Activated CD4-positive, alpha-beta T cell treated with anti-CD3 and anti-CD28 coated beads, Interleukin-2, amount 10 ng/mL, durations not matched to agents 24 days and 14 days (primary cell): ENCODE measurements at regions not wholly inside any gene's neighbourhood (a gene's known extent, or its start where the extent isn't known, plus 50 kb on each side); places are given as distances from the start of the nearest gene placed in this dataset.
"Not testable (repeated sequence)": the region's sequence is repeated elsewhere in the genome, so short reads cannot be mapped to it uniquely, and the experiment has no call there.

Experiments
- DNase-seq: peaks from one replicate; pipeline ENCODE4 v3.0.0; 2022
- H3K27ac Mint-ChIP-seq: one replicate; pipeline ENCODE4 v1.8.0; 2022; ENCODE audit warnings: mild to moderate bottlenecking, mixed read lengths
- H3K27me3 Mint-ChIP-seq: one replicate; pipeline ENCODE4 v1.8.0; 2022; ENCODE audit warnings: mixed read lengths
- H3K36me3 Mint-ChIP-seq: one replicate; pipeline ENCODE4 v1.8.0; 2022; ENCODE audit warnings: low read depth, mild to moderate bottlenecking, mixed read lengths
- H3K4me1 Mint-ChIP-seq: one replicate; pipeline ENCODE4 v1.8.0; 2021; ENCODE audit warnings: mixed read lengths
- H3K4me3 Mint-ChIP-seq: one replicate; pipeline ENCODE4 v1.8.0; 2022; ENCODE audit warnings: mild to moderate bottlenecking, moderate library complexity, mixed read lengths
- H3K9me3 Mint-ChIP-seq: one replicate; pipeline ENCODE4 v1.8.0; 2021; ENCODE audit warnings: mixed read lengths
- intact Hi-C: fragments of 100-400 bp; cut with micrococcal nuclease; formaldehyde crosslinking; loops from one replicate; pipeline ENCODE4 v1.15.1; 2023

DNA sequence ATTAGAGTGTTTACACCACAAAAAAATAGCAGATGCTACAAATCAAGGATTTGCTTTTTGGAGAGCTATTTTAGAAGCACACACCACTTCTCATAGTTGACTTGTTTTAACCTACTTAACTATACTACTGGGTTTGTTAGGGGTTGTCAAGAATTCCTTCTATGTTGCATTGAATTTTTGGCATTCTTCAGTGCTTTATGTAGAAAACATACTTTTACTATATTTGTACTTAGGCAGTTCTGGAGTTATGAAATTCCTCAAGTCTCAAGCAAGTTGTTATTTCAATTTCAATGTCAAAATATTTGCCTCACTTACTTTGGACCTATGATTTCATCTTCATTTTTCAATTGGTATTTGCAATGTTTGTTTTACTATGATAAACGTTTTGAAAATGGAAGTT lies 449.6 kb downstream of the GLUD2 start:
- Mint-ChIP-seq H3K36me3 (no peaks in the 10 kb centered on the region), H3K27me3 (no peaks in the 10 kb centered on the region), H3K9me3 (no peaks in the 10 kb centered on the region), H3K4me1 (no peaks in the 10 kb centered on the region), H3K27ac (no peak overlapping the region), H3K4me3 (no peak overlapping the region)
- intact Hi-C loops, result no loop called here
- no peak for DNase-seq

- Mint-ChIP-seq H3K4me3 (no peak overlapping the region), H3K27me3 (no peaks in the 10 kb centered on the region), H3K4me1 (no peaks in the 10 kb centered on the region), H3K9me3 (no peaks in the 10 kb centered on the region), H3K36me3 (no peaks in the 10 kb centered on the region), H3K27ac (no peak overlapping the region)
- DNase-seq, result peak; percentile 52
- intact Hi-C loops, result loop anchor here (5.0 to 10.0 kb wide), 2 partner anchors 342 to 709 kb away; no protein-coding TSS in a partner anchor
Observed at GRCh38 chrX:121504153-121504552, 456.7 kb downstream of the GLUD2 start.

DNA sequence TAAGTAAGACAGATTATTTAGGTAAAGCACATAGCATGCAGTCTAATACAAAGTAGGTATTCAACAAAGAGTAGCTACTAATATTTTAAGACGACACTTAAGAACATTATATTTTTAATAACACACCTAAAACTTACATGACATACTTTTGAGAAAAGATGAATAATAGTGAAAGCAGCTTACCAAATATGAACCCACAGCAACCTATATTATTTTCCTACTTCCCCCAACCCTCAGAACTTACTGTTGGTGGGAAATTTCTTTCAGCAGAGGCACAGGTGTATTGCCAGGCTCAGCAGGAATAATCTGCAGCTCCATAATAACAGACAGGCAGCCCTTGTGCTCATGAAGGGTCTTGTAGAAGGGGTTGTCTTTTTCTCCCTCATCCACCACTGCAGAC lies 498.9 kb downstream of the GLUD2 start:
- no peak overlapping the region for H3K4me3 Mint-ChIP-seq
- no peak overlapping the region for H3K27ac Mint-ChIP-seq
- no peaks in the 10 kb centered on the region for H3K36me3 Mint-ChIP-seq
- intact Hi-C loops, result no loop called here
- no peaks in the 10 kb centered on the region for H3K27me3 Mint-ChIP-seq
- H3K9me3 Mint-ChIP-seq, result no peaks in the 10 kb centered on the region
- H3K4me1 Mint-ChIP-seq, result no peaks in the 10 kb centered on the region
- DNase-seq, result no peak

DNA sequence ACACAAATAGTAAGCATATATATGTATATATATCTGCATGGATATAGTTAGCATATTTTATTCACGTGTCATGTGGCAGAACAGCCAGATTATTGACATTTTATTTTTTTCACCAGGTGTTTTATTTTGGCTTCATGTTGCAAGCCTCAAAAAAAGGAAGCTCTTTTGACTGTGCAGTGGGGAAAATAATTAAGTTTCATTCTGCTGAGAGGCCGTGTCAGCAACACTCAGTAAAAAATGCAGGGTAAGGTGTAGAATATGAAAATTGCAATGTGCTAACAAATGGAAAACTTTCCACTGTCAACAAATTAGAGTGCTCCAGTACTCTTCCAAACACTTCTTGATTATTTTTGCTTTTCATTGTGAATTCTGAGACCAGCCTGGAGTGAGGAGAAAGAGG lies 511.5 kb downstream of the GLUD2 start:
- intact Hi-C loops, result no loop called here
- no peaks in the 10 kb centered on the region for H3K27me3 Mint-ChIP-seq

GRCh38 chrX:121562616-121563015 lies 515.2 kb downstream of the GLUD2 start:
- Mint-ChIP-seq H3K27me3 (no peaks in the 10 kb centered on the region), H3K36me3 (no peaks in the 10 kb centered on the region), H3K27ac (no peak overlapping the region), H3K4me1 (no peaks in the 10 kb centered on the region), H3K9me3 (no peaks in the 10 kb centered on the region), H3K4me3 (no peak overlapping the region)
- intact Hi-C loops, result no loop called here
- no peak for DNase-seq

More for the DNA sequence above, 511.5 kb downstream of the GLUD2 start:
- Mint-ChIP-seq H3K9me3 (no peaks in the 10 kb centered on the region), H3K27ac (no peak overlapping the region), H3K36me3 (no peaks in the 10 kb centered on the region), H3K4me1 (no peaks in the 10 kb centered on the region), H3K4me3 (no peak overlapping the region)
- no peak for DNase-seq

DNA sequence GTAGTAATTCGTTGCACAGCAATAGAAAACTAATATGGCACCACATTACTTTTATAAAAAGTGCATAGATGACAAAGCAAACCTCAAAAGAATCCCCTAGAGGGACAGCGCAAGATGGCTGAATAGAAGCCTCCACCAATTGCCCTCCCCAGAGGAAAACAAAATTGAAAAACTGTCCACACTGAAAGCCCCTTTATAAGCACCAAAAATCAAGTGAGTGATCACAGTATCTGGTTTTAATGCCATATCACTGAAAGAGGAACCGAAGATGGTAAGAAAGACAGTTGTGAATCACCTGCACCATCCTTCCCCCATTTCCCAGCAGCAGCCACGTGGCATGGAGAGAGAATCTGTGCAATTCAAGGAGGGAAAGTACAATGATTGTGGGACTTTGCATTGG lies 522.2 kb downstream of the GLUD2 start:
- no peak for DNase-seq
- Mint-ChIP-seq H3K9me3 (no peaks in the 10 kb centered on the region), H3K4me1 (no peaks in the 10 kb centered on the region), H3K4me3 (no peak overlapping the region), H3K36me3 (no peaks in the 10 kb centered on the region), H3K27ac (no peak overlapping the region), H3K27me3 (no peaks in the 10 kb centered on the region)
- intact Hi-C loops, result no loop called here

DNA sequence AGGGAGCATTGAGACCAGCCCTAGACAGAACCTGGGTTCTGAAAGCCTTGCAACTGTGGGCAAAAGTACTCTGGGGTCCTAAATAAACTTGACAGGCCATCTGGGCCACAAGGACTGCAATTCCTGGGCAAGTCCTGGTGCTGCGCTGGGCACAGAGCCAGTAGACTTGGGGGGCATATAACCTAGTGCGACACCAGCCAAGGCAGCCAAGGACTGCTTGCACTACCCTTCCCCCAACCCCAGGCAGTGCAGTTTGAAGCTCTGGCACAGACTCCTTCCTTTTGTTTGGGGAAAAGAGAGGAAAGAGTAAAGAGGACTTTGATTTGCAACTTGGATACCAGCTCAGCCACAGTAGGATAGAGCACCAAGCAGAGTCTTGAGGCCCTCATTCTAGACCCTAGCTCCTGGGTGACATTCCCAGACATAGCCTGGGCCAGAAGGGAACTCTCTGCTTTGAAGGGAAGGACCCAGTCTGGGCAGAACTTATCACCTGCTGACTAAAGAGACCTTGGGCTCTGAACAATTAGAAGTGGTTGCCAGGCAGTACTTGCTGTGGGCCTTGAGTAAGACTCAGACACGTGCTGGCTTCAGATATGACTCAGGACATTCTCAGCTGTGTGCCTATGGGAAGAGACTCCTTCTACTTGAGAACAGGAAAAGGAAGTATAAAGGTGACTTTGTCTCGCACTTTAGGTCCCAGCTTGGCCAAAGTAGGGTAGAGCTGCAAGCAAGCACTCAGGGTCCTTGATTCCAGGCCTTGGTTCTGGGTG lies 522.8 kb downstream of the GLUD2 start:
- no peak overlapping the region for H3K27ac Mint-ChIP-seq
- no peaks in the 10 kb centered on the region for H3K4me1 Mint-ChIP-seq
- no peak overlapping the region for H3K4me3 Mint-ChIP-seq
- DNase-seq, result no peak
- intact Hi-C loops, result no loop called here
- no peaks in the 10 kb centered on the region for H3K27me3 Mint-ChIP-seq
- H3K9me3 Mint-ChIP-seq, result no peaks in the 10 kb centered on the region
- no peaks in the 10 kb centered on the region for H3K36me3 Mint-ChIP-seq

GRCh38 chrX:121571333-121571732 lies 523.9 kb downstream of the GLUD2 start:
- Mint-ChIP-seq H3K27ac (no peak overlapping the region), H3K9me3 (no peaks in the 10 kb centered on the region), H3K4me3 (no peak overlapping the region), H3K27me3 (no peaks in the 10 kb centered on the region), H3K36me3 (no peaks in the 10 kb centered on the region), H3K4me1 (no peaks in the 10 kb centered on the region)
- intact Hi-C loops, result no loop called here
- DNase-seq, result no peak

- H3K4me1 Mint-ChIP-seq, H3K4me3 Mint-ChIP-seq, H3K36me3 Mint-ChIP-seq, H3K9me3 Mint-ChIP-seq, H3K27ac Mint-ChIP-seq, H3K27me3 Mint-ChIP-seq, DNase-seq, intact Hi-C loops: not testable (repeated sequence)
Observed at GRCh38 chrX:121574384-121574783, 527.0 kb downstream of the GLUD2 start.

DNA sequence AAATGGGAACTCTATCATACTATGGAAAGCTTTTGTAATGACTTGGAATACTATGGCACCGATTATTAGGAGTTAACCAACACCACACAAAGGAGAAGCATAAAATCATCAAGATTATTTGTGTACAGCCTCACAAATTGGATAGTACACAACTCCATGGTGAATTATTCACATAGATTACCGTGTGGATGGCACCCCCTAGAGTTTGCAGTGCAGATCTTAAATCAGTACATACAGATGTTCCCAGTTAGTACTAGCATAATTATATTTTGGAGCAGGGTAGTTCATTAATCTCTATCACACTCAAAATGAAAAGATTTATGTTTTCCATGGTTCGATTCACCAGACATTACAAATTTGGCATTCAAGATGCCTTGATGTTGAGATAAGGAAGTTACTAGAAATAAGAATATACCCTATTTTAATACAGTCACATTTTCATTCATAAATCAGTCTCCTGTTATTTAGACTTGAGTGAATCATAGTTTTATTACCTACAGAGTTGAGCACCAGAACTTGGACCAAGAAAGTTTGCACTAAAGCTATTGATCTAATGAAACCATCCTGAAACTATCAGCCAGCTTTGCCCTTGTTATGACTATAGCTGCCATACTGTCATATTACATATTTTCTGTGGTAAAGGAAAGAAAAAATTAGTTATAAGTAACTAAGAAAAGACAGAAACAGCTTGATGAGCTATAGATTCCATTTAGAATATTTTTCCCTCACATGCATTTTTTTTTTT lies 531.8 kb downstream of the GLUD2 start:
- no peaks in the 10 kb centered on the region for H3K27me3 Mint-ChIP-seq
- no peaks in the 10 kb centered on the region for H3K36me3 Mint-ChIP-seq
- H3K4me1 Mint-ChIP-seq, result no peaks in the 10 kb centered on the region
- peak; percentile 54 for DNase-seq
- no peak overlapping the region for H3K4me3 Mint-ChIP-seq
- H3K9me3 Mint-ChIP-seq, result no peaks in the 10 kb centered on the region
- intact Hi-C loops, result loop anchor here (1.0 to 2.0 kb wide), 2 partner anchors 271 to 788 kb away; no protein-coding TSS in a partner anchor
- H3K27ac Mint-ChIP-seq, result no peak overlapping the region

DNA sequence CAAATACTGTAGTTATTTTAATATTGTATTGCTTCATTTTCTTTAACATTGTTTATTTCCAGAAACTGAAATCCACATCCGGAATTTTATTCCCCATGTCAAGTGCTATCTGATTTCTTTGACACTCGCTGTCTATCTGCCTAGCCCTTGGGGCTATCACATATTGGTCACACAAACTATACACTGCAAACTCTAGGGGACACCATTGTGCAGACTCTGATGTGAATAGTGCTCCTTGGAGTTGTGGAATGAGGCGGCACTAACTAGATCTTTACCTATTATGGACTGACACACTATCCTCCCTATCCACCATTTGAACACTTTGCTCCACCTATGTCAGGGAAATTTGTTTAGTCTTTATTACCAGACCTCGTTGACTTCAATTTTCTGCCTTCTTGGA lies 534.5 kb downstream of the GLUD2 start:
- Mint-ChIP-seq H3K4me3 (no peak overlapping the region), H3K36me3 (no peaks in the 10 kb centered on the region), H3K4me1 (no peaks in the 10 kb centered on the region), H3K27ac (no peak overlapping the region), H3K9me3 (no peaks in the 10 kb centered on the region), H3K27me3 (no peaks in the 10 kb centered on the region)
- no peak for DNase-seq
- intact Hi-C loops, result loop anchor here (10.0 kb wide), 1 partner anchor 1087 kb away; no protein-coding TSS in a partner anchor

DNA sequence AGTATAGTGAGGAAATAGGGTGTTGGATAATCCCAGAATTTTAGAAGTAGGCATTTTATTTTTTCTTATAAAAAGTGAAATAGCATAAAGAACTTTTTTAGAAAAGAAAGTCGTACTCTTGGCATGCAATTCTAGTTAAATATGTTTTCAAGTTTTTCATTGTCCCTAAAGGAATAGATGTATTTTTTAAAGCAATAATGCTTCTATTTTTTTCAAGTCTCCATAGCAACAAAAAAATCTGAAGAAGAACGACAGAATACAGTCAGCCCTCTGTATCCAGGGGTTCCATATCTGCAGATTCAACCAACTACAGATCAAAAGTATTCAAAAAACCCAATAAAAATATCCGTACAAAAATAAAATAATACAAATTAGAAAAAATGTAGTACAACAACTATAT lies 538.2 kb downstream of the GLUD2 start:
- H3K27ac Mint-ChIP-seq, result no peak overlapping the region
- H3K4me3 Mint-ChIP-seq, result no peak overlapping the region
- no peaks in the 10 kb centered on the region for H3K27me3 Mint-ChIP-seq
- H3K4me1 Mint-ChIP-seq, result no peaks in the 10 kb centered on the region
- no peaks in the 10 kb centered on the region for H3K36me3 Mint-ChIP-seq
- no peaks in the 10 kb centered on the region for H3K9me3 Mint-ChIP-seq
- intact Hi-C loops, result loop anchor here (10.0 kb wide), 1 partner anchor 1091 kb away; no protein-coding TSS in a partner anchor
- DNase-seq, result no peak

- no peak overlapping the region for H3K27ac Mint-ChIP-seq
- H3K9me3 Mint-ChIP-seq, result no peaks in the 10 kb centered on the region
- DNase-seq, result no peak
- no peaks in the 10 kb centered on the region for H3K4me1 Mint-ChIP-seq
- intact Hi-C loops, result no loop called here
- H3K27me3 Mint-ChIP-seq, result no peaks in the 10 kb centered on the region
- H3K36me3 Mint-ChIP-seq, result no peaks in the 10 kb centered on the region
- no peak overlapping the region for H3K4me3 Mint-ChIP-seq
Observed at GRCh38 chrX:121592884-121593283, 545.5 kb downstream of the GLUD2 start.

- Mint-ChIP-seq H3K9me3 (no peaks in the 10 kb centered on the region), H3K36me3 (no peaks in the 10 kb centered on the region), H3K27me3 (no peaks in the 10 kb centered on the region), H3K4me1 (no peaks in the 10 kb centered on the region), H3K4me3 (no peak overlapping the region), H3K27ac (no peak overlapping the region)
- DNase-seq, result no peak
- intact Hi-C loops, result no loop called here
Observed at GRCh38 chrX:121598356-121598755, 550.9 kb downstream of the GLUD2 start.
